Nephron (organoid): ENCODE measurements at regions not wholly inside any gene's neighbourhood (a gene's known extent, or its start where the extent isn't known, plus 50 kb on each side); places are given as distances from the start of the nearest gene placed in this dataset.

Source experiments
- H3K27ac Mint-ChIP-seq, 3 experiments: 2 replicates each; pipeline ENCODE4 v1.8.0; 2020; ENCODE audit warnings: mixed read lengths in 3 of 3, mild to moderate bottlenecking in 2 of 3, moderate library complexity in 1 of 3
- H3K27me3 Mint-ChIP-seq: 2 replicates; pipeline ENCODE4 v1.8.0; 2021; ENCODE audit warnings: low read depth, mild to moderate bottlenecking, moderate library complexity, mixed read lengths
- H3K36me3 Mint-ChIP-seq: 2 replicates; pipeline ENCODE4 v1.8.0; 2020; ENCODE audit warnings: low read depth, mixed read lengths
- H3K4me1 Mint-ChIP-seq: 2 replicates; pipeline ENCODE4 v1.8.0; 2020; ENCODE audit warnings: mixed read lengths
- H3K4me3 Mint-ChIP-seq, 3 experiments: 2 replicates each; pipeline ENCODE4 v1.8.0; 2020; ENCODE audit warnings: mild to moderate bottlenecking in 3 of 3, mixed read lengths in 3 of 3, moderate library complexity in 2 of 3
- H3K9me3 Mint-ChIP-seq: 2 replicates; pipeline ENCODE4 v1.8.0; 2020; ENCODE audit warnings: mixed read lengths
- CTCF ChIP-seq, 3 experiments: fragments of 200-600 bp; sonication (generic); IDR thresholded peaks; one replicate each; pipeline ENCODE4 v1.5.0; 2021; ENCODE audit warnings: antibody characterized with exemption in 3 of 3; ENCODE audit not compliant: unreplicated experiment in 3 of 3

- Mint-ChIP-seq H3K9me3 (peaks cover 23% of the 10 kb centered on the region), H3K36me3 (no peaks in the 10 kb centered on the region), H3K27me3 (no peaks in the 10 kb centered on the region), H3K27ac (no peak overlapping the region), H3K4me3 (no peak overlapping the region), H3K4me1 (no peaks in the 10 kb centered on the region)
- no peak for TF ChIP-seq CTCF (IDR thresholded peaks at IDR 0.05; ENCODE audit: unreplicated experiment in 3 of 3)
These were observed 67.3 kb upstream of the SPRY2 start for GRCh38 chr13:80408270-80408669.

DNA sequence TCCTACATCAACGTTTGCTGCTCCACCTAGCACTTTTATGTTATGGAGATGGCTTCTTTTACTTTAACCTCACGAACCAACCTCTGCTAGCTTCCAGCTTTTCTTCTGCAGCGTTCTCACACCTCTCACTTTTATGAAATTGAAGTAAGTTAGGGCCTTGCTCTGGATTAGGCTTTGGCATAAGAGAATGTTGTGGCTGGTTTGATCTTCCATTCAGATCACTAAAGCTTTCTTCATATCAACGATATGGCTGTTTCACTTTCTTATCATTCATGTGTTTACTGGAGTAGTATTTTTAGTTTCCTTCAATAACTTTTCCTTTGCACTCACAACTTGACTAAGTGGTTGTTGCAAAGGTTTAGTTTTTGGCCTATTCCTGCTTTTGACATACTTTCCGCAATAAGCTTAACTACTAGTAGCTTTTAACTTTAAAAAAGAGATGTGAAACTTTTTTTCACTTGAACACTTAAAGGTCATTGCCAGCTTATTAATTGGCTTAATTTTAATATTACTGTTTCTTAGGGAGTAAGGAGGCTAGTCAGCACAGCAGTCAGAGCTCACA, 60.0 kb upstream of the SPRY2 start:
- no peak for TF ChIP-seq CTCF (IDR thresholded peaks at IDR 0.05; ENCODE audit: unreplicated experiment in 3 of 3)
- Mint-ChIP-seq H3K27ac (no peak overlapping the region), H3K36me3 (no peaks in the 10 kb centered on the region), H3K9me3 (peaks cover 22% of the 10 kb centered on the region), H3K27me3 (no peaks in the 10 kb centered on the region), H3K4me3 (no peak overlapping the region), H3K4me1 (no peaks in the 10 kb centered on the region)

- Mint-ChIP-seq H3K4me1 (no peaks in the 10 kb centered on the region), H3K9me3 (peaks cover 18% of the 10 kb centered on the region), H3K27me3 (no peaks in the 10 kb centered on the region), H3K27ac (no peak overlapping the region), H3K4me3 (no peak overlapping the region), H3K36me3 (no peaks in the 10 kb centered on the region)
- no peak for TF ChIP-seq CTCF (IDR thresholded peaks at IDR 0.05; ENCODE audit: unreplicated experiment in 3 of 3)
These were observed 59.4 kb upstream of the SPRY2 start for GRCh38 chr13:80400164-80400864.

- Mint-ChIP-seq H3K36me3 (no peaks in the 10 kb centered on the region), H3K27ac (no peak overlapping the region), H3K9me3 (peaks cover 16% of the 10 kb centered on the region), H3K4me3 (no peak overlapping the region), H3K4me1 (no peaks in the 10 kb centered on the region), H3K27me3 (no peaks in the 10 kb centered on the region)
- no peak for TF ChIP-seq CTCF (IDR thresholded peaks at IDR 0.05; ENCODE audit: unreplicated experiment in 3 of 3)
These were observed 58.6 kb upstream of the SPRY2 start for GRCh38 chr13:80399340-80400163.
